ENCODE measurements at regions not wholly inside any gene's neighbourhood (a gene's known extent, or its start where the extent isn't known, plus 50 kb on each side); places are given as distances from the start of the nearest gene placed in this dataset.
"Not testable (repeated sequence)": the region's sequence is repeated elsewhere in the genome, so short reads cannot be mapped to it uniquely, and the experiment has no call there.

DNA sequence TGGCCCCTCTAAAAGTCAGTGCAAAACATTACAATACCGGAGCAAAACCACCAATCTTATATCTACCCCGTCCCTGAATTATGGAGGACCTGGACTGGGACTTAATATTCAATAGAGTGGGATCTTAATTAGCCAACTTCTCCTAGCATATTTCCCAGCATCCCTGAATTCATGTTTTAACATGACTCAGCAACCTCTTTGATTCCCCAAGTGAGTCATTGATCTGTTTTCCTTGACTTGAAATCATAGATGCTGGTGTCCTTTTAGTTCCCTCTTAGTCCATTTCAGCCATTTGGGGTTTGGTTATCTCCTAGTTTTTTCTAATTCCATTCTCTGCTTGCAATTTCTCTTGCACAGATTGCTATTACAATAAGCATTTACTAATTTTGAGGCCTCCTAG, 677.7 kb upstream of the CELF4 start:
- DNase-seq: no peak

DNA sequence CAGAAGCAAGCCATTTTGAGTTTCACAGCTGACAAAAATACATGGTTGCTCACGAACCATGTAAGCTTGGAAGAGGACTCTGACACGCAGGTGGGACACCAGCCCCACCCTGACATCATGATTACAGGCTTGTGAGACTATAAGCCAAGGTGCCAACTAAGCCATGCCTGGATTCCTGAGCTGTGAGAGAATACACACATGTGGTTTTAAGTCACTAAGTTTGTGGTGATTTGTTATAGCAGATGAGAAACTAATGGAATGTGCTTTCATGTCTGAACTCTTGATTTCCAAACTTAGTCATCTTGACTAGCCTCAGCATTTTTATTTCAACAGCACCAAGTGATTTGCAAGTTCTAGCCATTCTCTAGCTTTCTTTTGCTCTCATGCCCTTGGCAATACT, 676.1 kb upstream of the CELF4 start:
- DNase-seq: no peak

DNA sequence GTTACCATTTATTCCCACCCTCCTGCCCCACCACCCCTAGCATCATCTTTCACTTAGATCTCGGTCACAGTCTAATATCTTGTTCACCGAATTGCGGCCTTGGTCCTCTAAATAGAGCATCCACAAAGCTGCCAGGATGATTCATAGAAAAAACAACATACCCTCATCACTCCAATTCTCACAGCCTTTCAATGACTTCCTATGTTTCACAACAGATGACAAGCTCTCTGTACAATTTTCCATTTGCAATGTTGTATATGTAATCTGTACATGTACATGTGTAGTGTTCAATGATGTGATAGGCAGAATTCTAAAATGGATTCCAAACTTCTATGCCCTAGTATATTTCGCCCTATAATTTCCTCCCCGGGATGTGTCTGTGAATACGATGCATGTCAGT, 675.6 kb upstream of the CELF4 start:
- no peak for DNase-seq

DNA sequence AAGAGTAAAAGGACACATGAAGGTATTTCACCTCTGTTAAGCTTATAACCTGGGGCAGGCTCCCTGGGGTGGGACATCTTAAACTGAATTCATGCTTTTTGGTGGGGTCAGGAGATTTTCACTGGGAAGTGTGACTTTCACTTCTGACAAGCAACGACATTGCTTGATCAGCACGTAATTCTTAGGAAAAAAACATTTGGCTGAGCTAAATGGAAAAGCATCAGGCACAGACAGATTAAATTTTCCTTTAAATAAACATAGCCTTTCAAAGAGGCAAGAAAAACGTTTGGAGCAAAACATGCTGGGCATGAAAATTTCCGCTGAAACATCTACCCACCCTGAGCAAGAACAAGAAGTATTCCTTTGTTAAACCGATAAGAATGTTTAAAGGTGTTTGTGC, 674.0 kb upstream of the CELF4 start:
- no peak for DNase-seq

DNA sequence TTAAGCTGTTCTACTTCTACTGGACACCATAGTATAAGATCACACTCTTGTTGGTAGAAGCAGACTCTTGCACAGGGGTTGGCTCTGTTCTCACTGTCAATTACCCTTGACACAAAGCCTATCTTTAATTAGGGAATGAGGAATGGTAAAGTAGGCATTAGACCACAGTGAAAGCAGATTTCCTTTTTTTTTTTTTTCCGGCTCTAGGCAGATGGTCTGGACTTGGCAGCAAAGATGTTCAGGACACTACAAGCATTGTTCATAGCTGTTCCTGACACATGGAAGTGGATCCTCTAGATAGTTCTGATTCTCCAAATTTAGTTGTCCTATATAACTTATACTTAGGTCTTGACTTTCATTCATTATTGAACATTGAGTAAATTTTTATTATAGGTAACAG, 672.2 kb upstream of the CELF4 start:
- DNase-seq: no peak

DNA sequence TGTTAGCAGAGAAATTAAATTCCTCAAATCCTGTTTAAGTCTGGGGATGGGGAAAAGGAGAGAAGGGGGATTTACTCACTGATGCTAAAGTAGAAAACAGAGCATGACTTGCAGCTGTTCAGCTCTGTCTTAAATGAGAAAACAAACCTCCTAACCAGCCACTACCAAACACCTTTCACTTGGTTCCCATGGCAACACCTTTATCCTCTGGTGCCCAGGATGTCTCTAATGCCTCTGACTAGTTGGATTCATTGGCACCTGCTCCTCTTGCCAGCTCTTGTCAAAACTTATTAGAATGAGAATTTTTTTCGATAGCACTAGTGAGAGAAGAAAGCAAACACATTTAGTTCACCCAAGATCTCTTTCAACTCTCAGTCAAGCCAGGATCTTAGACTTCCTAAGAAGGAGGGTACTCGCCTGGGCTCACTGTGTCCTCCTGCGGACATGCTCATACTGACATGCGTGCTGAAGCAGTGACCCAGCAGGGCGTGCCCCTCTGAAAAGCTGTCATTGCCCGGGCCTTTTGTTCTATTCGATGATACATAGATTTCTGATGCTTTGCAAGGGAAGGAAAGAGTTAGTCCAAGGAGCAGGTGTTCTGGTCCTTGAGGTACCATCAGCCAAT, 656.0 kb upstream of the CELF4 start:
- DNase-seq: no peak

DNA sequence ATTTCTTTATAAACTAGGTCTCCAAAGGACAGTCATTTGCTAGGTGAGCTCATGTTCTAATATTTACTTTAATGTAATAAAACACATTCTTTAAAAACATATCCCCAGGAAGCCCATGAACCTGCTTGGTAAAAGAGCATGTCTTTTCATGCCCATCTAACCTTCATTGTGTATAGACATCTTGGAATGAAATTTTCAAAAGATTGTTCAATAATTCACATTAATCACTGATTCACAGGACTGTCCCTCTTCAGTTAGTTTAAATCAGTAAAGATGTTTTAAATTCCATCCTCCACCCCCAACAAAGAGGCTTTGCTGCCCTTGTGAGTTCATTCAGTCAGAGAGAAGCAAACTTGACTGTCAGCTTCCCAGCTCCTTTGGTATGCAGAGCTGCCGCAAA, 633.4 kb upstream of the CELF4 start:
- no peak for DNase-seq

DNA sequence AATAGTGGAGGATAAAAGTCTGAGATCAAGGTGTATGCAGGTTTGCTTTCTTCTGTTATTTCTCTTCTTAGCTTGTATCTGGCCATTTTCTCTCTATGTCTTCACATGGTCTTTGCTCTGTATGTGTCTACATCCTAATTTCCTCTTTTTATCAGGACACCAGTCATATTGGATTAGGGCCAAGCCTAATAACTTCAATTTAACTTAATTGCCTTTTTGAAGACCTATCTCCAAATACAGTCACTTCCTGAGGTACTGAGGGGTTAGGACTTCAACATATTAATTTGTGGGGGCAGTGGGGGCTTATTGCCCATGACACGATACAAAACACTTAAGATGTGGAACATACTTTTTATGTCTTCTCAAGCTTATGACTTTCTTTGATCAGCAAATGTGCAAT, 632.9 kb upstream of the CELF4 start:
- no peak for DNase-seq

DNA sequence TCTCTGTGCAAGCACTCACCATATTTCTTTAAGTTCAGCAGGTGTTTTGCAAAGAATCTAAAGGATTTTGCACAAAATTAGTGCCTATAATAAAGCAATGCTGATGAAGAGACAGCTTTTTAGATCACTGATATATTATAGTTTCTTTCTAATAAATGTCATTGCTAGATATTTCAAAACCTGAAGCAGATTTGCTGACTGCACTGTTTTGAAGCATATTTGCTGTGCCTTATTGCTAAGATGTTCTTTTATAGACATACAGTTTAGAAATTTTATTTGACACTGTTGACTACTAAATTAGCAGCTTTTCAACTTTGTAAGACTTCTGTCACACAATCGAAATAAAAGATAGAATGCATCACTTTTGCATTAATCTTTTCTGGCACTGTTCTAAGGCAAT, 620.9 kb upstream of the CELF4 start:
- DNase-seq: no peak

DNA sequence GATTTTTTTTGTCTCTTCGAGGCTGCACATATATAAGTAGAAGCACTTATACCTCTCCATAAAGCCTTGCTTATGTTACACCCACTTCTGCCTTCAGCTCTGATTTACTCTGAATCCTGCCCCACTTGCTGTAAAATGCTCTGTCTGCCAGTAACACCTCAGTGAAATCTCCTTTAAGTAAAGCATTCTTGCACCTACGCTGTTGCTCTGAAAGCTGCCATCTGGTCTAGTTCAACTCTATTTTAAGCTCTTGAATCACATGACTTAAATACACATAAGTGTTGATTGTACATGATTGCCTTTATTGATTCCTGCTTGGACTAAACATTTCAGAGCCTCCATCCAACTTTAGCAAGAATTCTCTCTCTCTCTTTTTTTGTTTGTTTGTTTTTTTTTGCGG, 609.0 kb upstream of the CELF4 start:
- DNase-seq: no peak

DNA sequence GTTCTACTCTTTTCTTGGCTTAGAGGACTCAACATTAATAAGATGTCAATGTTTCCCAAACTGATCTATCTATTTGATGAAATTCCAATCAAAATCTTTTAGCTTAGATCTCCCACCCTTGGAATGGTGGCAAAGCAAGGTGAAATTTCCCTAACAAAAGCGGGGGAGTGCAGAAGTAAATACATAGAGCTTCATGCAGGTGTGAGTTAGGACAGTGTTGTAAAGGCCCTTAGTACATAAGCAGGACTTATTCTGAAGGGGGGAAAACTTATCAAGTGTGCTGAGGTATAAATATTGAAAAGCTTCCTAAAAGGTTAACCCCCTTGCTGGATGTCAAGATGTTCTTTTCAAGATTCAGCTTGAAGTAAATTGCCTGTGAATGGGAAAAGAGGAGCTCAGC, 608.6 kb upstream of the CELF4 start:
- no peak for DNase-seq

DNA sequence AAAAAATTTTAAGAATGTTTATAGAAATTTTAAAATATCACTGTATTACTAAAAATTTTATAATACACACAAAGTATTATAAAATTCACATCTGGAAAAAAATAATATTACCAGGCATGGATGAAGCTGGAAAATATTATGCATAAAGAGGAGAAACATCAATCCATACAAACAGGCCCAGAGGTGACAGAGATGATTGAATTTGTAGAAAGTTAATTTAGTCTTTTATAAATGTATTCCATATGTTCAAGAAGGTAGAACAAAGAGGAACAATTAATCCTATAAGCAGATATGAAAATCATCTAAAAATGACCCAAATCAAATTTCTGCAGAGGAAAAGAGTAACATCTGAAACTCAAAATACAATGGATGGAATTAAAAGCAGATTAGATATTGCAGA, 605.2 kb upstream of the CELF4 start:
- DNase-seq: no peak

DNA sequence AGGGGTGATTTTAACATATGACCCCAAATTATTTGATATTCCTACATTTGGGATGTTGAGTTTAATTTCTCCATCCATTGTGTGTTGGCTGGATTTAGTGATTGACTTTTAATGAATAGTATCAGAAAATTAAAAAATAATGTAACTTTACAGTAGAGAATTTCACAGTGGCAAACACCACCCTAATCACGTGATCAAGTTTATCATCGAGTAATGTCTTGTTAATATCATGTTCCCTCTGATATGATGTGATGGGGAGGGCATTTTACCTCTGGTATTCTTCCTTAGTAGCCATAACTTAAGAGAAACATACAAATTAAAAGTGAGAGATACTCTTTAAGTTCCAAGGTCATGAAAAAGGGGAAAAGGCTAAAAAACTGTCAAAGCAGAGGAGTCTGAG, 602.0 kb upstream of the CELF4 start:
- DNase-seq: no peak

DNA sequence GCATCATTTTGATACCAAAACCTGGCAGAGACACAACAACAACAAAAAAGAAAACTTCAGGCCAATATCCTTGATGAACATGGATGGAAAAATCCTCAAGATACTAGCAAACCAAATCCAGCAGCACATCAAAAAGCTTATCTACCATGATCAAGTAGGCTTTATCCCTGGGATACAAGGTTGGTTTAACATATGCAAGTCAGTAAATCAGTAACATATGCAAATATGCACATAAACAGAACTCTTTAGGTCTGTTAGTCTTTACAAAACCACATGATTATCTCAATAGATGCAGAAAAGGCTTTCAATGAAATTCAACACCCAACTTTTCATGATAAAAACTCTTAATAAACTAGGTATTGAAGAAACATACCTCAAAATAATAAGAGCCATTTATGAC, 587.5 kb upstream of the CELF4 start:
- DNase-seq: not testable (repeated sequence)

DNA sequence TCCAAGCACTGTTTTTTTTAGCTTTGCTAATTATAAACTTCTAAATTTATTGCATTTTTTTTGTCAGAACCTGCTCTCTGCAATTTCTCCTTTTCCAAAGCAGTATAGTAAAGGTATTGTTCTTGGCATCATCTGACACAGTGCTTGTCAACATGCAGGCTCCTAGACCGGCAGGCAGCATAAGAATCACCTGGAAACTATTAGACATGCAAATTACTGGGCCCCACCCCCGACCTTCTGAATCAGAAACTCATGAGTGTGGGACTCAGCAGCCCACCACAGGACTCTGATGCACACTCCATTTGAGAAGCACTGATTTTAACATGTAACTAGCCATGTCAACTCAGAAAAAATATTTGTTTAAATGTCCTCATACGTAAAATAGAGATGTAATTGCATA, 551.1 kb upstream of the CELF4 start:
- DNase-seq: no peak

DNA sequence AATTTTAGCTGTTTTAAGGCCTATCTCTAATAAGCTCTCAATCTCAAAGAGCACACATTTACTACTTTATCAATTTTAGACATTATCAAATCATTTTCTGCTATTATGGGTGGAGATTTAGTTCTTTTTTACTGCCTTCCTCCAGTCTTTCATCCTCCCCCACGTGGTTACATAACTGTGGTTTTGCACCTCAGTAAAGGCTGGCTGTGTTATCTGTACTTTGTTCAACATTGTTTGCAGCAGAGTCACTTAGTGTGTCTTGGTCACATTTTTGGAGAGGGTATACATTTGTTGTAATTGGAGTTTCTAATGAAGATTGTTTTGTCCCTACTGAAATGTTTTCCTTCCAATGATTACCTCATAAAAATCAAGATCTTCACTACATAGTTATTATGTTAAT, 549.6 kb upstream of the CELF4 start:
- no peak for DNase-seq

DNA sequence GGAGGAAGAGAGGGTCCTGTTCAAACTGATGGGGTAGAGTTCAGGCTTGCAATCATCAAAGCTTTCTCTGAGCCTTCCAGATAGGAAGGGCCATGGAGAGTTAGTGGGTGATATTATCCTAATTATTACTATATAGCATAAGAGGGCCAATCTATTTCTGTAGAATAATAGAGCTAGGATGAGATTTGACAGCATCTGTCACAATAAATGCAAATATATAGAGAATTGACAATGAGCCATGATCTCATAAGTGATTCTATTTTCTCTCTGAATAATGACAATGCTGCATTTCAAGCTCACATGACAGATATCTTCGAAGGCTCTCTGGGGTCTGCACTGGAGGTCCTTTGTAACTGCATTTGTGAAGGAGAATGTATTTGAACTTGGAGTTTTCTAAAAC, 521.9 kb upstream of the CELF4 start:
- DNase-seq: no peak

DNA sequence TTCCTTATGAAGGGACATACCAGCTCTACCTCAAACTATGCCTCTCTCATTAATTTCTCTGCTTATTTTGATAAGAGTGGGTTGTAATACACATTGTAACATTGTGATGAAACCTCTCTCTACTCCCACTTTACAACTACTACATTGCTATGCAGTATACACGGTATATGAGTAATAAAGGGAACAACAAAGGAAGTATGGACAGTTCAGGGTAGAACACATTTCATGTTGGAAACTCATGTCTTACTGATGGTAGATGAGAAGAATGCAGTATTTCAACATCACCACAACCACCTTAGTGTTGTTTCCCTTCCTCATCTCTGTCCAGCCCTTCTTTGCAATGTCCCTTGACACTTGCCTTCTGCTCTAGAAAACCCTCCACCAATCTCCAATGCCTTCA, 515.9 kb upstream of the CELF4 start:
- DNase-seq: no peak

DNA sequence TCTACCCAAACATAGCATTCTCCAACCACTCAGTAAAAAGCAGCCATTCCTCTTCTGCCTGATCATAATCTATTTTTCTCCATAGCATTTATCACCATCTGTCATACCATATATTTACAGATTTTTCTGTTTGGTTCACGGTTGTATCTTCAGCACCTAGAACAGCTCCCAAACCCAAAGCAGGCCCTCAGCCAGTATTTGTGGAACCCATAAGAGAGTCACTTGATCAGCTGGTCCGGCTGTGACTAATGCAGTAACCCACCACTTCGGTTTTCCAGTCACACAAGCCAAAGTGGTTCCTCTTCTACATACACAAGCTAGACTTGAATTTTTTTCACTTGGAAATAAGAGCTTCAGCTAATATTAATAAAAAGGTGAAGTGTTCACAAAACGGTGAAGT, 511.6 kb upstream of the CELF4 start:
- DNase-seq: peak; percentile 52

DNA sequence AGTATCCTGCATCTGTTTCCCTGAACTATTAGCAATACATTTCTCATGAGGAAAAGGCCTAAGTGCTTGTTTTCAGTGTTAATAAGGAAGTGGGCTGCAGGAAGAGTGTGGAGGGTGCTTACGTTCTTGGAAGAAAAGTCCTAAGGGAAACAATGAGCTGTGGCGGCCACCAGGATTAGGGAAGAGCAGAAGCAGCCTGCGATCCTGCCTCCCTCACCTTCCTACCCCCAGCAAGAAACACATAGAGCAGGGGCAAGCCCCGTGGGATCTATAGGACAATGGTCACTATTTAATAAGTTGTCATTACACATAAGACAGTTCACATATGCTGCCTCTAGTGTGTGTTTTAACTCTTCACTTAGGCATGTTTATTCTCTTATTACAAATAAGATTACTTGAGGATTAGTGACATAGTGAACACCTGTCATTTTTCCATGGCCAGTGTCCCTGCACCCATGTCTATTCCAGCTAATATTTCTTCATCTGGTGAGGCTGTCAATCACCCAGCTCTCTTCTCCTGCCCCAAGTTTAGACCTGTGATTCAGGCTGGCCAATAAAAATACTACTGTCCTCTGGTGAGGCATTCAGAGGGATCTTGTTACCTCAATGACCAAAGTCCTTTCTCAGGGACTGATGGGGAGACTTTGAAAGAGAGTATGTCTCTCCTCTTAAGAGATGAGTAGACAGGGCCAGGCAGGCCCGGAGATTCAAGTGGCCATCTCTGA, 510.9 kb upstream of the CELF4 start:
- DNase-seq: no peak

DNA sequence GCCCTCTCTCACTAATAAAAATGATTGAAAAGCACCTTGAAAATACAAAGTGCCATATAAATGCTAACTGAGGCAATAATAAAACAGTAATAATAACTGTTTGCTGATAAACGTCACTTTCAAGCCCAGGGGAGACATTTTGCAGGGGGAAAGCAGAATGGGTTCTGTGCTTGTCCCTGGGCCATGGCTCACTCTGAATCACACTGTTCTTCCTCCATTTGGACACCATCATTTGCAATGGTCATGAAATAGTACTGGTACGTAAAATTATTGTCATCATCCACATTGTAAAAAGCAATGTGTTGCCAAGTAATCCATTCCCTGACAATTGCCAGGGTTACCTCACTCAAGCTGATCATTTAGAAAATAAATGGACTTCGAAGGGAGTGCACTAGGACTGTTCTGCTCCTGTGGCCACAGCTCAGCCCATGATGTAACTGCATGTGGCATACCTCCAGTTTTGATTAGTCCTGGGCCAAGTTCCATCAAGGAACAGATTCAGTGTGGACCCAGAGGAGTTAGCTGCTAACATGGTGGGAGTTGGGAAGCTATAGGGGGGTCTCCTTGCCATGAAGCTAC, 508.8 kb upstream of the CELF4 start:
- DNase-seq: no peak

DNA sequence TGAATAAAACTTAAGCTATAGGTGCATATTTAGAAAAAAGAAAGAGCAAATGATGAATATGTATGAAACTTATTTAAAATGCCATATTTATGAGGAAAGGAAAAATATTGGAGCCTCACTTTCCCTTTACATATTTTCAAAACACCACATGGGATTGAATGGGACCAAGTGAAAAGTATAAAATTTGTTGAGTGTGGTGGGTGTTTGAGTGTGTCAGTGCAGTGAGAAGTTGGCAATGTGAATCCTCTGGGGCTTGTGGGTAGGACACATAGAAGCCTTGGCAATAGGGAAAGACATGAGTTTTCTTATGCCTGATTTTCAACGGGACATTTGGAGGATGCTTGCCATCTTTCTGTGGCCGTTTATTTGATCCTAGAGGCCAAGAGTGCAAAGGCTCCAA, 502.2 kb upstream of the CELF4 start:
- DNase-seq: no peak

DNA sequence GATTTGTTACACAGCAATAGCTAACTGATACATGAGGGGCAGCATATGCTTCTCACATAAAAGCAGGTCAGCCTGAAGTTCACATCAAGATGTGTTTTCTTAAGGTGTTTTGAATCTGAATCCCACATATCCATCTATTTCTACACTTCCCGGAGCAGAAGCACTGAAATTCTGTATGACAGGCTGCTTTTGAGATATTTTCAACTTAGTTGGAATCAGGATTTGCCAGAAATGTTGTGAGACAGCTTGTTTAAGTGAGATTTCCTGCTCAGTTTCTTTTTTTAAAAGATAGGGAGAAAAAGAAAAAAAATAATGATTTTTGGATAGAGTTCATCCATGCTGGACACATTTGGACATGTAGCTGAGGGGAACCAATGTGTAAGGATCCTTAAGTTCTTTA, 501.5 kb upstream of the CELF4 start:
- no peak for DNase-seq

DNA sequence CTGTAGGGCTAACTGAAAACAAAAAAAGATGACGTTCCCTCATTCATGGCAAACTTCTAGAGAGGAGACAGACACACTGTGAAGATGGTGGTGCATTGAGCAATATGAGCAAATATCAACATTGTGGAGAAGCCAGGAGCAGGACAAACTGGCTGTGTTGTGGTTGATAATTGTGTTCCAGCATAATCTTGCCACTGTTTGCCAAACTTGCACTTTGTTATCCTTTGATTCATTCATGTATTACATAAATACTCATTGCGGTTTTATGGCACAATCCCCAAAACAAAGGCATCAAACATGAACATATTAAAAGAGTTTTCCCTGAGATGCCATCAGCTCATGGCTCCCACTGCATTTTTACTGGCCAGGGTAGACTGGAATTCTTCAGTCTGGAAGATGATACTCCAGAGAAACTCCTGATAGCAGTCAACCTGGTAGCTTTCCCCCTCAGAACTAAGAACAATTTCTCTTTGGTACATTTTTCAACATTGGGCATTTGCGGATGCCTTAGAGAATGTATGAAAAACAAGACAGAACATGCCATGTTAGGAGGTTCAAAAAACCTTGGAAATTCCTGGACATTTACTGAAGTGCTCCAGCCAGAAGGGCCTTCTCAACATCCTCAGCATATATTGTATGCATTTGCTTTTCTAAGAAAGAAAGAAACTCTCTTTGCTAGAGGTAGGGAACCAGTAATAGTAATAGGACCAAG, 487.4 kb upstream of the CELF4 start:
- no peak for DNase-seq

All from GDM1 (cell line).